ENCODE measurements at regions not wholly inside any gene's neighbourhood (a gene's known extent, or its start where the extent isn't known, plus 50 kb on each side); places are given as distances from the start of the nearest gene placed in this dataset.

DNA sequence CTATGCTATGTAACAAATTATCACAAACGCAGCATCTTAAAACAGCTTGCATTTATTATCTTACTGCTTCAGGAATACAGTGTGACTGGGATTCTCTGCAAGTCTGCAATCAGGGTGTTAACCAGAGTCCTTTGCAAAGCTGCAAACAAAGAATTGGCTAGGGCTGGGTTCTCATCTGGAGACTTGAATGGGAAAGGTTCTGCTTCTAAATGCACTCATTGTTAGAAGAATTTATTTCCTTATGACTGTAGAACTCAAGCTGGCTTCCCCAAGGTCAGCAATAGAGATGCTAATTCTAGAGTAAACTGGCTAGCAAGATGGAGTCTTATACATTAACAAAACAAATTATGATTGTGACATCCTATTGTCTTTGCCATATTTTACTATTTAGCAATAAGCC lies 673.7 kb downstream of the DIPK2A start:
- Histone ChIP-seq H2AFZ (ENCODE audit: low read depth, low read length) (no peak overlapping the region), H3K36me3 (ENCODE audit: insufficient read depth, low read length) (no peaks in the 10 kb centered on the region), H3K27ac (ENCODE audit: low read length) (no peak overlapping the region), H3K79me2 (replicated peaks; ENCODE audit: insufficient read depth, low read length) (no peaks in the 10 kb centered on the region), H3F3A (ENCODE audit: insufficient read depth, low read length, poor library complexity, severe bottlenecking) (no peaks in the 10 kb centered on the region), H3K4me2 (ENCODE audit: low read length) (no peak overlapping the region), H3K9ac (ENCODE audit: low read length) (no peak overlapping the region), H3K27me3 (ENCODE audit: insufficient read depth, low read depth, low read length) (no peaks in the 10 kb centered on the region), H4K20me1 (ENCODE audit: insufficient read depth) (no peaks in the 10 kb centered on the region), H3K4me3 (ENCODE audit: low read length) (no peak overlapping the region), H3K9me2 (ENCODE audit: insufficient read depth, low read length) (no peaks in the 10 kb centered on the region), H3K9me3 (ENCODE audit: low read length) (no peaks in the 10 kb centered on the region)
- TF ChIP-seq EZH2 (IDR thresholded peaks at IDR 0.05; ENCODE audit: borderline replicate concordance, insufficient read depth, low read length, poor library complexity, severe bottlenecking), result no peak
- no peak for TF ChIP-seq TAF1 (IDR thresholded peaks at IDR 0.05; ENCODE audit: low read depth)
- TF ChIP-seq REST (IDR thresholded peaks at IDR 0.05; ENCODE audit: borderline replicate concordance), result no peak
- no peak for TF ChIP-seq RAD21 (conservative IDR thresholded peaks at IDR 0.05)
- TF ChIP-seq SMC3 (conservative IDR thresholded peaks at IDR 0.05; ENCODE audit: poor library complexity), result no peak
- no peak for TF ChIP-seq EP300 (conservative IDR thresholded peaks at IDR 0.05; ENCODE audit: poor library complexity, severe bottlenecking)

- Histone ChIP-seq H3K4me2 (ENCODE audit: low read length) (no peak overlapping the region), H3K4me3 (ENCODE audit: low read length) (no peak overlapping the region), H3K27ac (ENCODE audit: low read length) (no peak overlapping the region), H3K9me2 (ENCODE audit: insufficient read depth, low read length) (no peaks in the 10 kb centered on the region), H4K20me1 (ENCODE audit: insufficient read depth) (no peaks in the 10 kb centered on the region), H3K9me3 (ENCODE audit: low read length) (no peaks in the 10 kb centered on the region), H3F3A (ENCODE audit: insufficient read depth, low read length, poor library complexity, severe bottlenecking) (no peaks in the 10 kb centered on the region), H3K9ac (ENCODE audit: low read length) (no peak overlapping the region), H3K79me2 (replicated peaks; ENCODE audit: insufficient read depth, low read length) (no peaks in the 10 kb centered on the region), H3K27me3 (ENCODE audit: insufficient read depth, low read depth, low read length) (no peaks in the 10 kb centered on the region), H3K36me3 (ENCODE audit: insufficient read depth, low read length) (no peaks in the 10 kb centered on the region), H2AFZ (ENCODE audit: low read depth, low read length) (no peak overlapping the region)
- TF ChIP-seq EP300 (conservative IDR thresholded peaks at IDR 0.05; ENCODE audit: poor library complexity, severe bottlenecking) (no peak), REST (IDR thresholded peaks at IDR 0.05; ENCODE audit: borderline replicate concordance) (no peak), RAD21 (conservative IDR thresholded peaks at IDR 0.05) (no peak), SMC3 (conservative IDR thresholded peaks at IDR 0.05; ENCODE audit: poor library complexity) (no peak), EZH2 (IDR thresholded peaks at IDR 0.05; ENCODE audit: borderline replicate concordance, insufficient read depth, low read length, poor library complexity, severe bottlenecking) (no peak), POLR2AphosphoS5 (IDR thresholded peaks at IDR 0.05) (no peak), TAF1 (IDR thresholded peaks at IDR 0.05; ENCODE audit: low read depth) (no peak), MXI1 (conservative IDR thresholded peaks at IDR 0.05; ENCODE audit: poor library complexity, severe bottlenecking) (no peak)
- TF ChIP-seq, protein P1, sequence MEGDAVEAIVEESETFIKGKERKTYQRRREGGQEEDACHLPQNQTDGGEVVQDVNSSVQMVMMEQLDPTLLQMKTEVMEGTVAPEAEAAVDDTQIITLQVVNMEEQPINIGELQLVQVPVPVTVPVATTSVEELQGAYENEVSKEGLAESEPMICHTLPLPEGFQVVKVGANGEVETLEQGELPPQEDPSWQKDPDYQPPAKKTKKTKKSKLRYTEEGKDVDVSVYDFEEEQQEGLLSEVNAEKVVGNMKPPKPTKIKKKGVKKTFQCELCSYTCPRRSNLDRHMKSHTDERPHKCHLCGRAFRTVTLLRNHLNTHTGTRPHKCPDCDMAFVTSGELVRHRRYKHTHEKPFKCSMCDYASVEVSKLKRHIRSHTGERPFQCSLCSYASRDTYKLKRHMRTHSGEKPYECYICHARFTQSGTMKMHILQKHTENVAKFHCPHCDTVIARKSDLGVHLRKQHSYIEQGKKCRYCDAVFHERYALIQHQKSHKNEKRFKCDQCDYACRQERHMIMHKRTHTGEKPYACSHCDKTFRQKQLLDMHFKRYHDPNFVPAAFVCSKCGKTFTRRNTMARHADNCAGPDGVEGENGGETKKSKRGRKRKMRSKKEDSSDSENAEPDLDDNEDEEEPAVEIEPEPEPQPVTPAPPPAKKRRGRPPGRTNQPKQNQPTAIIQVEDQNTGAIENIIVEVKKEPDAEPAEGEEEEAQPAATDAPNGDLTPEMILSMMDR (IDR thresholded peaks at IDR 0.05; ENCODE audit: poor library complexity, severe bottlenecking), result no peak
Observed at GRCh38 chr3:144650380-144650779, 678.8 kb downstream of the DIPK2A start.
